ENCODE measurements at regions not wholly inside any gene's neighbourhood (a gene's known extent, or its start where the extent isn't known, plus 50 kb on each side); places are given as distances from the start of the nearest gene placed in this dataset.
"Not testable (repeated sequence)": the region's sequence is repeated elsewhere in the genome, so short reads cannot be mapped to it uniquely, and the experiment has no call there.

DNA sequence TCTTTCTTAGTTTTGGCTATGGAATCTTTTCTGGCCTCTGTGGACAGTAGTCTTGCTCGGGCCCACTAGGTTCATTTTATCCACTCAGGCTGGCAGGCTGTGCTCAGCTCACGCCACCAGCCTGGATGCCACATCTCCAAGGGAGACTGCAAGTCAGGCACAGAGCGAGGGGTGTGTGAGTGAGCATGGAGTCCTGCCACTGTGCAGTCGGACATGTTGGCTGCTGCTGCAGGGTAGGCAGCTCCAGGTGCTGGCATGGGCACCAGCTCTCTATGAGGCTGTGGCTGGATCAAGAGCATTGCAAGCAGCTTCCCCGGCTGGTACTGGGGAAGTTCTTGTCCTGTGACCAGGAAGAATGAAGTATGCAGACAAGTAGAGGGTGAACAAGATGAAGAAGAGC is 158.9 kb downstream of the PCTP start:
- DNase-seq: no peak

DNA sequence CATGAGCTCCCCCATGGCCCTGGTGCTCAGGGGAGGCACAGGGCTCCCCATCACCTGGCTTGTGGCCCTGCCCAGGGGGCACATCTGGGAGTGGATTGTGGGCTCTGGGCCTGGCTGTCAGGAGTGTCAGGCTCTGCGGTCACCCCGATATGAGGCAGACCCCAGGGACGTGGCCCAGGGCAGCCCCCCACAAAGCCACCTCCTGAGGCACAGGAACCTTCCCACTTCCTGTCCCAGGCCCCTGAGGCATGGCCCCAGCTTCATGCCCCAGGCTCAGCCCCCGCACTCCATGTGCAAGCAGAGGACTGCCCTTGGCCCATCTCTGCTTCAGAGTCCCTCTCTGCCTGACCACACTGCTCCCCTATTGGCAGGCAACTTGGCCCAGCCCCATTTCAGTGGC is 160.3 kb downstream of the PCTP start:
- DNase-seq: no peak

DNA sequence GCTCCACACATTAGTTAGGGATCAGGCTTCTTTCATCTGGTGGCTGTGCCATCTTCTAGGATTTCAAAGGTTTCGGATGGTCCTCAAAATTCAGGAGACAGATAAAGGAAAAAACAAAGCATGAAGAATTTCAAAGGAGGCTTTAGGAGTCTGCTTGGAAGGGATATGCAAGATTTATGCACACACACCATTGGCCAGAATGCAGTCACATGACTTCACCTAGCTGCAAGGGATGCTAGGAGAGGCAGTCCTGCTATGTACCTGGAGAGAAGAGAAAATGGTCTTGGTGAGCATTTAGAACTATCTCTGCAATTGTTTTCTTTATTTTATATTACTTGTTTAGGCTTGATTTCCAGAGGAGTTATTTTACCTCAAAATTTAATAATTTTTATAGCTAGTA is 174.6 kb downstream of the PCTP start:
- no peak for DNase-seq

DNA sequence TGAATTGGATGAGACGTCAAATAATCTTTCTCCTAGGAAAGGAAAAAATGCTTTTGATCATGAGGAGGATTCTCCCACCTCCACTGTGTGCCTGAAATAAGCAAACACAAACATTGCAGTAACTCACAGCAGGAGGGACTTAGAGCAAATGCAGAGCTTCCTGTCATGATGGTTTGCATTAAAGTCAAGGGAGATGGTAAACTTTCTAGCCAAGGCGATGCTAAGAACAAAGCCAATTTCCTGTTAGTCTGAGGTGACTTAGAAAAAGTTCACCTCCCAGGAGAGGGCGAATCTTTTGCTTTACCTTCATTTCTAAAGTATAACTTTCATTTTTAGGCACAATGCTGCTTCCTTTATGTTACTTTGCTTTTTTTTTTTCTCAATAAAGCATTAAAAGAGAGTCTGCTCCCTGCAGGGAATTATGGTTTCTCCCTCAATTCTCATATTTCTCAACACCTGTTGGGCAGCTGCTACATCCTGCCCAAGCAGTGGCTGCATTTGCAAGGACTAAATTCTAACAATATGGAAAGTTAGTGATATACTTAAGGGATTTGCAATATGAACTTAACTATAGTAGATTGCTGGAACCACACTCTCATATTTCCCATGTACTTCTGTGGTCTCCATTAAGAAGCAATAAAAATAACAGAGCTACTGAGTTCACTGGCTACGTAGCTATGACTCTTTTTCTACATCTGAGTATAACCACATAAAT is 175.6 kb downstream of the PCTP start:
- no peak for DNase-seq

DNA sequence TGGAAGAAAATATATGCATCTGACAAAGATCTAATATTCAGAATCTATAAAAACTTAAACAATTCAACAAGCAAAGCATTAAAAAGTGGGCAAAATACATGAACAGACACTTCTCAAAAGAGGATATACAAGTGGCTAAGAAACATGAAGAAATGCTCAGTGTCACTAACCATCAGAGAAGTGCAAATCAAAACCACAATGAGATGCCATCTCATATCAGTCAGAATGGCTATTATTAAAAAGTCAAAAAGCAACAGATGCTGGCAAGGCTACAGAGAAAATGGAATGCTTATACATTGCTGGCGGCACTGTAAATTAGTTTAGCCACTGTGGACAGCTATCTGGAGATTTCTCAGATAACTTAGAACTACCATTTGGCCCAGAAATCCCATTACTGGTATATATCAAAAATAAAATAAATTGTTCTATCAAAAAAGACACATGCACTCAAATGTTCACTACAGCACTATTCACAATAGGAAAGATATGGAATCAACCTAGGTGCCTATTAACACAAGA is 179.5 kb downstream of the PCTP start:
- no peak for DNase-seq

DNA sequence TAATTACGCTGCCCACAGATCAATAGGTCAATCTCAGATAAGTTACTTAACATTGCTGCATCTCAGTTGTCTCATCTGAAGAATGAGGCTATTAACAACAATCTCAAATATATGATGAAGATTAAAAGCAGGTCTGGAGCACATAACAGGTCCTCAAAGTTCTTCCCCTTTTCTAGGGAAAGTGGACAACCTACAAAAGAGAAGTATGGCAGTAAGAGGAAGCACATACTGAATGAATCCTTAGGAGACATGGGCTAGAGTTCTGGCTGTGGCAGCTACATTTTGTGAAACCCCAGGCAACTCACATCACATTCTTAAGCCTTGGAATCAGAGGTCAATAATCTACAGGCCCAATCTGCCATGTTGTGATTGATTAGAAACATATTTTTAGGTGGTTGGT is 180.6 kb downstream of the PCTP start:
- no peak for DNase-seq

DNA sequence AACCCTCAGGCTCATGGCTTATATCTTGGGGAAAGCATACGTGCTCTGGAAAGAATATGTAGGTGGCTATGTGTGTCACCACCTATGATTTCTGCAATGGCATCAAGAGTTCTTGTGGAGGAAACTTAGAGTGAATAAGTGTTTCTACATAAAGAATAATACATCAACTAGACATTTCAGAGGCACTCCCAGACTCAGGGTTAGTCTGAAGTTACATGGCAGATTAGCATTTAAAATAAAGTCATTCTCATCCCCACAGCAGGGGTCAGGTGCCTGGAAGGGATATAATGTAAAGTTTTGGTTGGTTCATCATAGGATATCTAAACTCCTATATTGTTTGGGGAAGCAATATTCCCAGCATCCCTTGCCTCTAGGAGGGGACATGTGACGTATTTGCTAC is 182.1 kb downstream of the PCTP start:
- DNase-seq: no peak

DNA sequence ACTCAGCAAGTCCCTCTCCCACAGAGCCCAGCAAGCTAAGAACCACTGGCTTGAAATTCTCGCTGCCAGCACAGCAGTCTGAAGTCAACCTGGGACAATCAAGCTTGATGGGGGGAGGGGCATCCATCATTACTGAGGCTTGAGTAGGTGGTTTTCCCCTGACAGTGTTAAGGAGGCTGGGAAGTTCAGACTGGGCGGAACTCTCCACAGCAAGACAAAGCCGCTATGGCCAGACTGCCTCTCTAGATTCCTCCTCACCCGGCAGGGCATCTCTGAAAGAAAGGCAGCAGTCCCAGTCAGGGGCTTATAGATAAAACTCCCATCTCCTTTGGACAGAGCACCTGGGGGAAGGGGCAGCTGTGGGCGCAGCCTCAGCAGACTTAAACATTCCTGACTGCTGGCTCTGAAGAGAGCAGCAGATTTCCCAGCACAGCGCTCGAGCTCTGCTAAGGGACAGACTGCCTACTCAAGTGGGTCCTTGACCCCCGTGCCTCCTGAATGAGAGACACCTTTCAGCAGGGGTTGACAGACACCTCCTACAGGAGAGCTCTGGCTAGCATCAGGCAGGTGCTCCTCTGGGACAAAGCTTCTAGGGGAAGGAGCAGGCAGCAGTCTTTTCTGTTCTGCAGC is 188.4 kb downstream of the PCTP start:
- not testable (repeated sequence) for DNase-seq

DNA sequence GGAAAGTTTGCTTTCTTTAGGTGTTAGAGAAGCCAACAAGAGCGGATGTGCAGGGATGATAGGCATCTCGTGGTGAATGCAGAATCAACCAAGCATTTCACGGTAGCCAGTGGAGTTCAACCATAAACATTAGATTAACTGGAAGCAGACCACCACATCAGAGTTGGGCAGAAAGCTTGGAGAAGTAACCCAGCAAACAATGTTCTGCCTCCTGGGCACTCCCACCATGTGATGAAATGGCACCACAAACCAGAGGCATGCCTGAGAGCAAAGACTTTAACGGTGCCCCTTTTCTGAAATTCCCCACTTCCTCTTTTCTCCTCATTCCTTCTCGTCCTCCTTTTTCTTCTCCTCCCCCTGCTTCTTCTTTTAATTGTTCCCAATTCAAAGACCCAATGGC is 193.5 kb upstream of the ANKFN1 start:
- DNase-seq: no peak

DNA sequence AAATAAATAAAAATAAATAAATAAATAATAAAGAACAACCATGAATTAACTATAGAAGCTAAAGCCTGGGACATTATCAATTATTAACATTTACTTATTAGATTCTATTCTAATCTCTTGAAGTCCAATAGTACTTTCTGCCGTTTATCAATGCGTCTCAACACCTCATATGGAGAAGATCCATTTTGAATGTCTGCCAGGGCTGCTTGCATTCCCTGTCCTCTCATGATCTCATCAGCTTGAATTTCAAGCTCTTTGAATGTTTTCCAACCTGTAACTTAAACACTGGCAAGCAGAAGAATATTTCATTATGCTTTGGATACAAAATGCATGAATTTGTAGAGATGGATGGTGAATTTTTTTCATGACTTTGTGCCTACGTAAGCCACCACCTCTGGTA is 191.9 kb upstream of the ANKFN1 start:
- DNase-seq: no peak

DNA sequence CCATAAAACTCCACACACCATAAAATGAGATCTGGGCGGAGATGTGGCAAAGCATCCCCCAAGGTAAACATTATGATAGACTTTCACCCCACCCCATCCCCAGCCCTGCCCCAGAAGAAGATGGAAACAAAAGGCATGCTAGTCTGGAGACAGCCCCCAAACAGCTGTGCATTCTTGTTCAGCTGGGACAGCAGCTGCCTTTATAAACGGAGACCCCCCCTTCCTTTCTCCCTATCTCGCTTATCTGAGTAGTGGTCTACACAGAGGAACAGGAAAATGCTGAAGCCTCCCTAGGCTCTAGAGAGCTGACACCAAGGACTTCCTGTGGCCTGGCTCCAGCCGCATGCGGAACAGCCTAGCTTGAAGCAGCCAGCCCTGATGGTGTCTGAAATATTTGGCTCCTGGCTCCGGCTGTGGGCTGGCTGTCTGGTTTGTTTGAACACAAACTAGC is 190.3 kb upstream of the ANKFN1 start:
- no peak for DNase-seq

DNA sequence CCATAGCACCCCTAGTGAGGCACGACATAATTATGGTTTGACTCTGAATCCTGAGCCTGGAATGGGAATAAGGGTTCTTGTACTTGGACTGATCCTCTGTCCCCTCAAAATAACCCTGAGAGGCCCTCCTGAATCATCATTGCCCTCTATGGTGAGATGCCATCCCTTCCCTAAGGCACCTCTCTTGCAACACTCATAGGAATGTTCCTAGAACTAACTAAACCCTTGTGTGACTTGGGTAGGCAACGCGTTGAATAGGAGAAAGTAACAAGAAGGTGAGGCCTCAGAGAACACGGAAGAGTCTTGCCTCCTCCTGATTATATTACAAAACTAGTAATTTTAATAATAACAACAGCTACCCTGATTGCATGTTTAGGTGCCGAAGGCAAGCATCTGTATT is 189.1 kb upstream of the ANKFN1 start:
- DNase-seq: no peak

DNA sequence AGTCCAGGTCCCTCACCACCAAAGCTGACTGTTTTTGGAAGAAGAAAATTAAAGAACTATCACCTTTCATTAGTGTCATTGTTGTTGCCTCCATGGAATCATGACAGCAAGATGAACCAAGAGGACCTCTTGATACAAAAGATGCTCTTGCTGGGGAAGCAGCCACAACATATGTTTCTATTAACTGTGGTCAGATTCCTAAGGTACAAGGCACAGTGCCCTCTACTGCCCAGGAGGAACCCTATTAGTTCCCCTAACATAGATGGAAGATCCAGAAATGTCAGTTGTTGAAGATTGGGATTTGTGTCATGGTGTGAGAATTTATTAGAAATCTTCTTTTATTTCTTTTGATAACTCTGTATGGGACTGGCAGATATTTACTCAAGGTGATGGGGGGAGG is 188.2 kb upstream of the ANKFN1 start:
- DNase-seq: no peak

DNA sequence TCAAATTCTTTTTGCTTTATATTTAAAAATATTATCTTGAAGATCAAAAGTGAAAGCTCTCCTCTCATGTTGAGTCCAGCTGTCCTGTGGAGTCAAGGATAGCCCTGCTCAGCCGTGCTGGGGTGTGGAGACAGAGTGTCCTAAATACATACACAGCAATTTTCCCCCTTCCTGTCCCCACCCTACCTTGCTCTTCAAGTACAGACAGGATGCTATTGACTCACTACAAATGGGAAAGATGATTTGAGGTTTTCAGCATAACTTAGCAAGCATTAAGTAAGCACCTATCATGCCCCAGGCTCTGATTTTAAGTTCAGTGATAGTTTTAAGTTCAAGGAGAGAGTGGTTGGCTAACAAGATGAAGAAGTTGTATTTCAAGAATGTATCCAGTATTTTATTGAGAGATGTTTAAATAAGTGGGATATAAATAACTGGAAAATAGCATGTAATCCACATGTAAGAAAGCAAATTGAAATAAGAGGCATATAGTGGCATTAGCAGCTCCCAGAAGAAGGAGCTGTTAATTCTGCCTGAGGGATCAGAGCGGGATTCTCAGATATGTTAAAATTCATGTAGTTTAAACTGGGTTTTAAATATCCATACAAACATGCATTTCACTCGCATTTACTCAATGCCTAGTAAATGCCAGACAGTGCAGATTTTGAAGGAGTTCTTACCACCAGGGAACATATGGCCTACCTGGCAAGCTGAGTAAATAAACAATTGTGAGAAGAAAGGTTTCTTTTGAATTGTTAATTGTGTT is 183.5 kb upstream of the ANKFN1 start:
- no peak for DNase-seq

DNA sequence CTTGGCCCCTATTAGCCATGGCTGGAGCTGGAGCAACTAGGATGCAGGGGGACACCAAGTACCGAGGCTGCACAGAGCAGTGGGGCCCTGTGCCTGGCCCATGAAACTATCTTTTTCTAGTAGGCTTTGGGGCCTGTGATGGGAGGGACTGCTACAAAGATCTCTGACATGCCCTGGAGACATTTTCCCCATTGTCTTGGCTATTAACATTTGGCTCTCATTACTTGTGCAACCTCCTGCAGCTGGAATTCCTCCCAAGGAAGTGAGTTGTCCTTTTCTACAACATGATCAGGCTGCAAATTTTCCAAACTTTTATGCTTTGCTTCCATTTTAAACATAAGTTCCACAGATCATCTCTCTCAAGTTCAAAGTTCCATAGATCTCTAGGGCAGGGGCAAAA is 174.7 kb upstream of the ANKFN1 start:
- DNase-seq: no peak

DNA sequence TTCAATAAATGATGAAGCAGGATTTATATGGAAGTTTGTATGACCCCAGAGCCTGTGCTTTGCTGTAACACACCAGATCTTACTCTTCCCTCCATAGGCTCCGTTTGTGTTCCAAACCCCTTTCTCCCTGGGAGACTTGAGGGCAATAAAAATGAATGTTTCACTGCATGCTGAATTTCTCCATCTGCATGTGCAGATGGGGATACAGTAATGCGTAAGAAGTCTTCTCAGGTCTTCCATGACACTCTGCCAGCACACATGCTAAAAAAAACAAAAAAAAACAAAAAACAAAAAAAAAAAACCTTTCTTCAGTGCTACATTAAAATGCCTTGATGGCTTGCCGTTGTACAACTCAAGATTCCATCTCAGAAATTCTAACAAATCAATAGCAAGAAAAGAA is 170.2 kb upstream of the ANKFN1 start:
- no peak for DNase-seq

DNA sequence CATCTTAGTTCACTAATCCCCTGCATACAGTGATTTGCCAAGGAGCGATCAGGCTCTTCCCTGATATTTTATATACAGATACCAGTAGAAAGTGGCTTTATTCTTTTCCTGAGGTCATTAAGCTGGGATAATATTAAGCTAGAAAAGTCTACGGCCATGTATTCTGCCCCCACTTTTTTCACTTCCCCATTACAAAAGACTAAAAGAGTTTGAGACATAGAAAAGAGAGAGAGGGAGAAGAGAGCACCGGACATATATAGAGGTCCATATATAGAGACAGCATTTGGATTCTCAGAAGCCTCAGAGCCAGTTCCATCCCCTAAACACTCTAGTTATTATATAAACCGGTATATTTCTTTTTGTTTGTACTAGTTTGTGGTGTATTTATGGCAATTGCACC is 166.5 kb upstream of the ANKFN1 start:
- no peak for DNase-seq

DNA sequence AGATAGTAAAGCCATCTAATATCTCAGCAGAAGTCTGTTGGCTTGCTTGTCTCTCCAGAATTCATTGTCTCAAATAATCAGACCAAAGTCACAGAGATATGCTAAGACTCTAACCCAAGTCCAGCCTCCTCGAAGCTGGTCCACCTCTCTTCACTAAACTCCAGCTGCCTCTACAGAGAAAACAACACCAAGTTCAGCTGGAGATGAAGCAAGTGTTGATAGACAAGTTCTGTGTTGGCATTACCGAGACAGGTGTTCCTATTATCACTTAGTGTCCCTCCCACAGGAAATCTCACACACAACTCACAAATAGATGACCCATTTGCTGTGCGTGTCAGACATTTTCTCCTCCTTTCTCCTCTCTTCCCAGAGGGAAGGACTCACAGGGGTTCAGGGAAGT is 164.4 kb upstream of the ANKFN1 start:
- no peak for DNase-seq

DNA sequence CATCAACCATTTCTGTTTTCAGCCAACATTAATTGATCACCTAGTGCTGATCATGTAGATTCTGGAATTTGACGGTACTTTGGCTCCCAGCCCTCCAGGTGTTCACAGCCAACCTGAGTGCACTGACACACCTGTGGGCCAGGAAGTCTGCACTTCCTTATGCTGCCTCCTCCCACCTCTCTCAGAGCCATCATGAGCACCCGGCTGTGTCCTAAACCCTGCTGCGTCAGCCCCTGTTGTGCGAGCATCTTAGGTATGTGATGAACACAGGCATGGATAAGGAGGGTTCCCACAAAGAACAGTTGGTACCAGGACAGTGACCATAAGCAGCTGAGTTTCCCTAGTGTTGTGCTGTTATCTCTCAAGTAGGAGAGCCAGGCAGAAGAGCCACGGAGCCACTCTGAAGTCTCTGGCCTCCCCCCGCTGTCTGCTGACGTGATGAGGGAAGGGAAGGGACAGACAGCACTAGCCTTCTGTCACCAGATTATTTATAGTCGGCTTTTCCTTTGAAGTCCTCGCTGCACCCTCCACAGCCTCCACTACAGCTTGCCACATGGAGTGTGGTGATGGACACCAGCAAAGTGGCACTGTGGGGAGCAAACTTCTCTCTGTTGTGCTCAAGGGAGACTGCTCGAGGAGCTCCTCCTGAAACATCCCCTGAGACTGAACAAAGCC is 162.8 kb upstream of the ANKFN1 start:
- DNase-seq: no peak

DNA sequence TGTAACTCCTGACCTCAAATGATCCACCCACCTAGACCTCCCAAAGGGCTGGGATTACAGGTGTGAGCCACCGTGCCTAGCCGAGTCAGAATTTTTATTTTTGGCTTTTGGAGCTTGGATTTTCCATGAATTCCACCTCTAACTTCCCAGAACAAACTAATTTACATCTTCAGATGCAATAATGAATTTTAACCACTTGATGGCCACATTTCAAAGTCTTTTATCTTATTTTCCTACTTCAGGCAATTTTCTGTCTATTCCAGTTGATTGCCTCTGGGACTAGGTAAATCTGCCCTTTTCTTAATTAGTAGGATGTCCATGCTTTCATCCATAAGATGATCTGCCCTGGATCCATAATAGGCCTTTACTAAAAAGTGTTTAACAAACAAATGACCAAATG is 156.4 kb upstream of the ANKFN1 start:
- no peak for DNase-seq

DNA sequence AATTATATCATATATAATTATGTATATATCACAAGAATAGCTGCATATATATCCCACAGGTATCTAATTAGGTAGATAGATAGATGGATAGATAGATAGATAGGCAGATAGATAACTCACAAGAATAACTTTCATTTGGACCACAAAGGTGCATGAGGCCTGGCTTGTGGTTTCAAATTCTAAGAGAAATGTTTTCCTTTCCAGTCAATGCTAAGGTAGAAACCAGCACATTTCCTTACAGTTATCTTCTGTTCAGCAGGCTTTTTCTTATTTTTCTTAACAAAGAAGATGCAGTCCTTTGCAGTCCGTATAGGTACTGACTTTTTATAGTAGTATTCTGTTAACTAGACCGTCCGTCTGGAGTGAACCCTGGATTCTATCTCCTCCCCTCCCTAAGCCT is 152.9 kb upstream of the ANKFN1 start:
- no peak for DNase-seq

DNA sequence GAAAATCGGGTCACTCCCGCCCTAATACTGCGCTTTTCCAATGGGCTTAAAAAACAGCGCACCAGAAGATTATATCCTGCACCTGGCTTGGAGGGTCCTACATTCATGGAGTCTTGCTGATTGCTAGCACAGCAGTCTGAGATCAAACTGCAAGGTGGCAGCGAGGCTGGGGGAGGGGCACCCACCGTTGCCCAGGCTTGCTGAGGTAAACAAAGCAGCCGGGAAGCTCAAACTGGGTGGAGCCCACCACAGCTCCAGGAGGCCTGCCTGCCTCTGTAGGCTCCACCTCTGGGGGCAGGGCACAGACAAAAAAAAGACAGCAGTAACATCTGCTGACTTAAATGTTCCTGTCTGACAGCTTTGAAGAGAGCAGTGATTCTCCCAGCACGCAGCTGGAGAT is 150.6 kb upstream of the ANKFN1 start:
- not testable (repeated sequence) for DNase-seq
